Left kidney (tissue), 1 donor: ENCODE measurements at regions not wholly inside any gene's neighbourhood (a gene's known extent, or its start where the extent isn't known, plus 50 kb on each side); places are given as distances from the start of the nearest gene placed in this dataset.

Experiments used
- DNase-seq: peaks from one replicate; pipeline ENCODE4 v3.0.0-alpha.2; 2013

DNA sequence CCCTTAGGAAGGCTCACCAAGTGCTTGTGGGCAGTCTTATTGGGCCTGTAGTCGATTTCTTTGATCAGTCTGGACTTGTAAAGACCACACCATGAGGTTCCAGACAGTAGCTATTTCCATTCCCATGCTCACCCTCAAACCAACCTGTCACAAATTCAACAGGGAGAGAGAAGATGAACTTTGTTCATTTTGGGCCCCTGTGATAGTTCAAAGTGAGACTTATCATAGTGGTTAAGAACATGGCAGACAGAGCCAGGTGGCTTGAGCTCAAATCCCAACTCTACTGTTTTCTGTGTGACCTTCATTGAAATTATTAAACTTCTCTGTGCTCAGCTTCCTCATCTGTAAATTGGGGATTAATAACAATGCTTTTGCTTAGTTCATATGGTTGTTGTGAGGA, 53.9 kb upstream of the CTLA4 start:
- no peak for DNase-seq

DNA sequence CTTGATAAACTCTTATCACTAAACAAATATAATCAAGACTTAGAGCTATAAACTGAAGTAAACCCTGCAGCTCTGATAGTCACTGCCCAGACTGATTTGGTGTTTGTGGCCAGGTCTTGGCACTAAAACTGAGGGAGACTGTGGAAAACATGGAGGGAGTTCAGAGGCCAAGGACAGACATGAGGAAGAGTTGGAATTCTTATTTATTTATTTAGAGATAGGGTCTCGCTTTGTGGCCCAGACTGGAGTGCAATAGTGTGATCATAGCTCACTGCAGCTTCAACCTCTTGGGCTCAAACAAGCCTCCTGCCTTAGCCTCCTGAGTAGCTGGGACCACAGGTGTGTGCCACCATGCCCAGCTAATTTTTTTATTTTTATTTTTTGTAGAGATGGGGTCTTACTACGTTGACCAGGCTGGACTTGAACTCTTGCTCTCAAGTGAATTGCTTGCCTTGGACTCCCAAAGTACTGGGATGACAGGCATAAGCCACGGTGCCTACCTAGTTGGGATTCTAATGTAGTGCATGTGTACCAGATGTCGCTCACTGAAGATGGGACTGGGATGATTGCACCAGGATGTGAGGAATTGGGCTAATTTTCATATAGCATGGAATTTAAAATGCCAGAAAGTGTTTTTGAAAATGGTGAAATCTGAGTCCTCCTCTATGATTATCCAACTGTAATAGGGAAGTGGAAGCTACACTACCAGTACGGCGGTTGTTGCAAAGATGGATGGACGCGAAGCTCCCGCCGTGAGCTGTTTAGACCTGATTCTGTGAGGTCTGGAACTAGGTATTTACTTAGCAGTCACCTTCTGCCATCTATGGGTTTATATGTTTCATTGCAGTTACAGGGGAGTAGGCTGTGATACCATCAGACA, 52.7 kb upstream of the CTLA4 start:
- DNase-seq = peak; percentile 61

- DNase-seq = no peak
Measured at GRCh38 chr2:203815541-203815898, 52.1 kb upstream of the CTLA4 start.

- no peak for DNase-seq
Measured at GRCh38 chr2:203817147-203817546, 50.4 kb upstream of the CTLA4 start.
